ENCODE measurements at regions not wholly inside any gene's neighbourhood (a gene's known extent, or its start where the extent isn't known, plus 50 kb on each side); places are given as distances from the start of the nearest gene placed in this dataset.
"Not testable (repeated sequence)": the region's sequence is repeated elsewhere in the genome, so short reads cannot be mapped to it uniquely, and the experiment has no call there.

DNA sequence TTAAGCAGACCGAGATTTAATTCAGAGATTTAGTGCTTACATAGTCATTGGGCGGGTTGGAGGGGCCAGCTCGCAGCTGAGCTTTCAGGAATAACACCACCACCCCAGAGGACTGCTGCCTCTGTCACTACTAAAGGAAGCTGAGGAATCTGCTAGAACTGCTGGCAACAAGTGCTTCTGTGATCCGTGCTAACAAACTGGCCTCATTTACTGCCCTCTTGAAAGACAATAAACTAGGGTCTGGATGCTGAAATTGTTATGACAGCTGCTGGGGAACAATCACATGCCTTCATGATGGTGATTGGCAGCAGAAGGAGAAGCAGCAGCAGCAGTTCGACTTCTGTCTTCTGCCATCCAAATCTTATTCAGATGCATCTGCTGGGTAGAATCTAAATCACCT lies 285.5 kb upstream of the TAC1 start:
- no peak overlapping the region for H3K27ac ChIP-seq (ENCODE audit: insufficient read depth, low read length)

GRCh38 chr7:97449448-97449847 lies 282.4 kb upstream of the TAC1 start:
- H3K9ac ChIP-seq (ENCODE audit: insufficient read depth, low read length); H3K4me3 ChIP-seq (replicated peaks in 1 of 4; ENCODE audit: control extremely low read depth in 1 of 4, insufficient read depth in 1 of 4, low read depth in 3 of 4, low read length in 4 of 4); H3K27me3 ChIP-seq (ENCODE audit: control insufficient read depth, insufficient read depth, low read length); H4K20me1 ChIP-seq (ENCODE audit: control insufficient read depth, extremely low read depth, insufficient read depth, low read length); H3K36me3 ChIP-seq (ENCODE audit: control insufficient read depth, insufficient read depth, low read length); H3K27ac ChIP-seq (ENCODE audit: insufficient read depth, low read length); DNase-seq (ENCODE audit: low read depth in 2 of 2); H3K79me2 ChIP-seq (ENCODE audit: control insufficient read depth, insufficient read depth, low read length); H3K9me3 ChIP-seq (ENCODE audit: control insufficient read depth, insufficient read depth, low read depth, low read length); H3K4me2 ChIP-seq (ENCODE audit: extremely low read depth, insufficient read depth, low read length); H2AFZ ChIP-seq (ENCODE audit: low read length); H3K4me1 ChIP-seq (ENCODE audit: control insufficient read depth, extremely low read depth, insufficient read depth, low read length): not testable (repeated sequence)

More for the DNA sequence above, 285.5 kb upstream of the TAC1 start:
- Histone ChIP-seq H3K27me3 (ENCODE audit: control insufficient read depth, insufficient read depth, low read length) (no peaks in the 10 kb centered on the region), H3K4me1 (ENCODE audit: control insufficient read depth, extremely low read depth, insufficient read depth, low read length) (no peaks in the 10 kb centered on the region), H2AFZ (ENCODE audit: low read length) (no peak overlapping the region), H3K4me3 (replicated peaks in 1 of 4; ENCODE audit: control extremely low read depth in 1 of 4, insufficient read depth in 1 of 4, low read depth in 3 of 4, low read length in 4 of 4) (no peak overlapping the region), H3K9ac (ENCODE audit: insufficient read depth, low read length) (no peak overlapping the region), H3K4me2 (ENCODE audit: extremely low read depth, insufficient read depth, low read length) (no peak overlapping the region), H3K79me2 (ENCODE audit: control insufficient read depth, insufficient read depth, low read length) (no peaks in the 10 kb centered on the region), H3K9me3 (ENCODE audit: control insufficient read depth, insufficient read depth, low read depth, low read length) (no peaks in the 10 kb centered on the region), H3K36me3 (ENCODE audit: control insufficient read depth, insufficient read depth, low read length) (no peaks in the 10 kb centered on the region), H4K20me1 (ENCODE audit: control insufficient read depth, extremely low read depth, insufficient read depth, low read length) (no peaks in the 10 kb centered on the region)
- DNase-seq (ENCODE audit: low read depth in 2 of 2): no peak
- TF ChIP-seq, protein P1, sequence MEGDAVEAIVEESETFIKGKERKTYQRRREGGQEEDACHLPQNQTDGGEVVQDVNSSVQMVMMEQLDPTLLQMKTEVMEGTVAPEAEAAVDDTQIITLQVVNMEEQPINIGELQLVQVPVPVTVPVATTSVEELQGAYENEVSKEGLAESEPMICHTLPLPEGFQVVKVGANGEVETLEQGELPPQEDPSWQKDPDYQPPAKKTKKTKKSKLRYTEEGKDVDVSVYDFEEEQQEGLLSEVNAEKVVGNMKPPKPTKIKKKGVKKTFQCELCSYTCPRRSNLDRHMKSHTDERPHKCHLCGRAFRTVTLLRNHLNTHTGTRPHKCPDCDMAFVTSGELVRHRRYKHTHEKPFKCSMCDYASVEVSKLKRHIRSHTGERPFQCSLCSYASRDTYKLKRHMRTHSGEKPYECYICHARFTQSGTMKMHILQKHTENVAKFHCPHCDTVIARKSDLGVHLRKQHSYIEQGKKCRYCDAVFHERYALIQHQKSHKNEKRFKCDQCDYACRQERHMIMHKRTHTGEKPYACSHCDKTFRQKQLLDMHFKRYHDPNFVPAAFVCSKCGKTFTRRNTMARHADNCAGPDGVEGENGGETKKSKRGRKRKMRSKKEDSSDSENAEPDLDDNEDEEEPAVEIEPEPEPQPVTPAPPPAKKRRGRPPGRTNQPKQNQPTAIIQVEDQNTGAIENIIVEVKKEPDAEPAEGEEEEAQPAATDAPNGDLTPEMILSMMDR (conservative IDR thresholded peaks at IDR 0.05 in 1 of 2, IDR thresholded peaks at IDR 0.05 in 1 of 2; ENCODE audit: low read depth in 1 of 2, low read length in 2 of 2): no peak
- no peak for TF ChIP-seq EZH2 (IDR thresholded peaks at IDR 0.05; ENCODE audit: low read length, missing control alignments)

GRCh38 chr7:97450516-97450915 lies 281.4 kb upstream of the TAC1 start:
- TF ChIP-seq, protein P1 (conservative IDR thresholded peaks at IDR 0.05 in 1 of 2, IDR thresholded peaks at IDR 0.05 in 1 of 2; ENCODE audit: low read depth in 1 of 2, low read length in 2 of 2): no peak
- no peak for TF ChIP-seq EZH2 (IDR thresholded peaks at IDR 0.05; ENCODE audit: low read length, missing control alignments)

More at GRCh38 chr7:97450516-97450915, 281.4 kb upstream of the TAC1 start:
- Histone ChIP-seq H3K9ac (ENCODE audit: insufficient read depth, low read length) (no peak overlapping the region), H3K4me1 (ENCODE audit: control insufficient read depth, extremely low read depth, insufficient read depth, low read length) (no peaks in the 10 kb centered on the region), H3K4me2 (ENCODE audit: extremely low read depth, insufficient read depth, low read length) (no peak overlapping the region), H3K27ac (ENCODE audit: insufficient read depth, low read length) (no peak overlapping the region), H3K36me3 (ENCODE audit: control insufficient read depth, insufficient read depth, low read length) (no peaks in the 10 kb centered on the region), H3K79me2 (ENCODE audit: control insufficient read depth, insufficient read depth, low read length) (no peaks in the 10 kb centered on the region), H3K4me3 (replicated peaks in 1 of 4; ENCODE audit: control extremely low read depth in 1 of 4, insufficient read depth in 1 of 4, low read depth in 3 of 4, low read length in 4 of 4) (no peak overlapping the region), H3K9me3 (ENCODE audit: control insufficient read depth, insufficient read depth, low read depth, low read length) (no peaks in the 10 kb centered on the region), H3K27me3 (ENCODE audit: control insufficient read depth, insufficient read depth, low read length) (no peaks in the 10 kb centered on the region), H4K20me1 (ENCODE audit: control insufficient read depth, extremely low read depth, insufficient read depth, low read length) (no peaks in the 10 kb centered on the region), H2AFZ (ENCODE audit: low read length) (no peak overlapping the region)
- no peak for DNase-seq (ENCODE audit: low read depth in 2 of 2)
